ENCODE measurements at regions not wholly inside any gene's neighbourhood (a gene's known extent, or its start where the extent isn't known, plus 50 kb on each side); places are given as distances from the start of the nearest gene placed in this dataset.

GRCh38 chr4:27716693-27717430 is 856.2 kb downstream of the STIM2 start:
- TF ChIP-seq POLR2A (IDR thresholded peaks at IDR 0.05): no peak
- TF ChIP-seq, protein P1, sequence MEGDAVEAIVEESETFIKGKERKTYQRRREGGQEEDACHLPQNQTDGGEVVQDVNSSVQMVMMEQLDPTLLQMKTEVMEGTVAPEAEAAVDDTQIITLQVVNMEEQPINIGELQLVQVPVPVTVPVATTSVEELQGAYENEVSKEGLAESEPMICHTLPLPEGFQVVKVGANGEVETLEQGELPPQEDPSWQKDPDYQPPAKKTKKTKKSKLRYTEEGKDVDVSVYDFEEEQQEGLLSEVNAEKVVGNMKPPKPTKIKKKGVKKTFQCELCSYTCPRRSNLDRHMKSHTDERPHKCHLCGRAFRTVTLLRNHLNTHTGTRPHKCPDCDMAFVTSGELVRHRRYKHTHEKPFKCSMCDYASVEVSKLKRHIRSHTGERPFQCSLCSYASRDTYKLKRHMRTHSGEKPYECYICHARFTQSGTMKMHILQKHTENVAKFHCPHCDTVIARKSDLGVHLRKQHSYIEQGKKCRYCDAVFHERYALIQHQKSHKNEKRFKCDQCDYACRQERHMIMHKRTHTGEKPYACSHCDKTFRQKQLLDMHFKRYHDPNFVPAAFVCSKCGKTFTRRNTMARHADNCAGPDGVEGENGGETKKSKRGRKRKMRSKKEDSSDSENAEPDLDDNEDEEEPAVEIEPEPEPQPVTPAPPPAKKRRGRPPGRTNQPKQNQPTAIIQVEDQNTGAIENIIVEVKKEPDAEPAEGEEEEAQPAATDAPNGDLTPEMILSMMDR (IDR thresholded peaks at IDR 0.05): no peak
